HEK293 (cell line): ENCODE measurements at regions not wholly inside any gene's neighbourhood (a gene's known extent, or its start where the extent isn't known, plus 50 kb on each side); places are given as distances from the start of the nearest gene placed in this dataset.

Experiments
- CTCF ChIA-PET: fragments of 350-600 bp; formaldehyde crosslinking; extraction: SDS; loops from one replicate; lab custom pipeline; 2021; ENCODE audit warnings: antibody characterized with exemption; lab: Yijun Ruan, JAX
- POLR2A ChIA-PET: fragments of 300-600 bp; formaldehyde crosslinking; extraction: SDS; loops from one replicate; lab custom pipeline; 2020; ENCODE audit warnings: antibody characterized with exemption, inconsistent platforms; lab: Yijun Ruan, JAX
- H3K27ac ChIP-seq: fragments of 200-500 bp; sonication (Bioruptor generic); 2 replicates; pipeline ENCODE4 v1.5.1; 2014; ENCODE audit warnings: low read depth, low read length, control low read depth, inconsistent platforms; ENCODE audit errors: extremely low read depth
- H3K36me3 ChIP-seq, 2 experiments: fragments of 200-500 bp in 1 of 2; sonication (Bioruptor generic) in 1 of 2; 1 replicate in 1 of 2; 2 replicates in 1 of 2; pipeline ENCODE4 v1.5.1; 2014 to 2017; ENCODE audit warnings: inconsistent platforms in 2 of 2, low read length in 2 of 2; ENCODE audit not compliant: control insufficient read depth in 2 of 2, insufficient read depth in 1 of 2
- H3K4me1 ChIP-seq: fragments of 200-500 bp; sonication (Bioruptor generic); 2 replicates; pipeline ENCODE4 v1.5.1; 2014; ENCODE audit warnings: mild to moderate bottlenecking, low read length, inconsistent platforms; ENCODE audit not compliant: control insufficient read depth, insufficient read depth
- H3K4me3 ChIP-seq: 2 replicates; pipeline ENCODE4 v1.5.1; 2011; ENCODE audit warnings: low read depth, mild to moderate bottlenecking, control low read depth, low read length, moderate library complexity
- H3K9me3 ChIP-seq: fragments of 200-500 bp; sonication (Bioruptor generic); 2 replicates; pipeline ENCODE4 v1.5.1; 2014; ENCODE audit warnings: low read depth, low read length, inconsistent platforms; ENCODE audit not compliant: control insufficient read depth, insufficient read depth
- HIC1 ChIP-seq: fragments of 450-650 bp; formaldehyde crosslinking; IDR thresholded peaks from 2 replicates; pipeline ENCODE4 v1.5.1; 2016; ENCODE audit warnings: missing biosample characterization, missing genetic modification characterization
- KLF8 ChIP-seq: fragments of 450-650 bp; formaldehyde crosslinking; IDR thresholded peaks from 2 replicates; pipeline ENCODE4 v1.5.1; 2016; ENCODE audit warnings: missing biosample characterization, missing genetic modification characterization
- REPIN1 ChIP-seq: fragments of 450-650 bp; formaldehyde crosslinking; IDR thresholded peaks from 2 replicates; pipeline ENCODE4 v1.5.1; 2017; ENCODE audit warnings: missing biosample characterization, missing genetic modification characterization, low read depth
- WT1 ChIP-seq: fragments of 450-650 bp; formaldehyde crosslinking; IDR thresholded peaks from 2 replicates; pipeline ENCODE4 v1.5.1; 2016; ENCODE audit warnings: missing biosample characterization, missing genetic modification characterization
- ZNF140 ChIP-seq: fragments of 450-650 bp; formaldehyde crosslinking; IDR thresholded peaks from 2 replicates; pipeline ENCODE4 v1.5.1; 2016; ENCODE audit warnings: missing biosample characterization, missing genetic modification characterization
- ZNF146 ChIP-seq: fragments of 450-650 bp; formaldehyde crosslinking; IDR thresholded peaks from 2 replicates; pipeline ENCODE4 v1.5.1; 2016; ENCODE audit warnings: missing biosample characterization, missing genetic modification characterization
- ZNF157 ChIP-seq: fragments of 450-650 bp; formaldehyde crosslinking; IDR thresholded peaks from 2 replicates; pipeline ENCODE4 v1.5.1; 2016; ENCODE audit warnings: missing biosample characterization, missing genetic modification characterization
- ZNF239 ChIP-seq: fragments of 450-650 bp; formaldehyde crosslinking; IDR thresholded peaks from 2 replicates; pipeline ENCODE4 v1.5.1; 2016; ENCODE audit warnings: missing biosample characterization, missing genetic modification characterization
- ZNF292 ChIP-seq: fragments of 450-650 bp; formaldehyde crosslinking; IDR thresholded peaks from 2 replicates; pipeline ENCODE4 v1.5.1; 2016; ENCODE audit warnings: low read depth, missing biosample characterization, missing genetic modification characterization, borderline replicate concordance
- ZNF302 ChIP-seq: fragments of 450-650 bp; formaldehyde crosslinking; IDR thresholded peaks from 2 replicates; pipeline ENCODE4 v1.5.1; 2016; ENCODE audit warnings: missing biosample characterization, missing genetic modification characterization, low read depth
- ZNF350 ChIP-seq: fragments of 450-650 bp; formaldehyde crosslinking; IDR thresholded peaks from 2 replicates; pipeline ENCODE4 v1.5.0; 2017; ENCODE audit warnings: missing biosample characterization, mild to moderate bottlenecking, missing genetic modification characterization
- ZNF394 ChIP-seq: fragments of 450-650 bp; formaldehyde crosslinking; IDR thresholded peaks from 2 replicates; pipeline ENCODE4 v1.5.1; 2016; ENCODE audit warnings: missing biosample characterization, missing genetic modification characterization, mild to moderate bottlenecking, moderate library complexity, borderline replicate concordance
- ZNF473 ChIP-seq: fragments of 450-650 bp; formaldehyde crosslinking; IDR thresholded peaks from 2 replicates; pipeline ENCODE4 v1.5.1; 2017; ENCODE audit warnings: missing biosample characterization, missing genetic modification characterization
- ZNF548 ChIP-seq: fragments of 450-650 bp; formaldehyde crosslinking; IDR thresholded peaks from 2 replicates; pipeline ENCODE4 v1.5.1; 2016; ENCODE audit warnings: missing biosample characterization, missing genetic modification characterization
- ZNF654 ChIP-seq: fragments of 450-650 bp; formaldehyde crosslinking; IDR thresholded peaks from 2 replicates; pipeline ENCODE4 v1.5.1; 2016; ENCODE audit warnings: low read depth, missing biosample characterization, missing genetic modification characterization
- ZNF670 ChIP-seq: fragments of 450-650 bp; formaldehyde crosslinking; IDR thresholded peaks from 2 replicates; pipeline ENCODE4 v1.5.1; 2016; ENCODE audit warnings: missing biosample characterization, missing genetic modification characterization, low read depth
- ZSCAN16 ChIP-seq: fragments of 450-650 bp; formaldehyde crosslinking; IDR thresholded peaks from 2 replicates; pipeline ENCODE4 v1.5.1; 2016; ENCODE audit warnings: missing biosample characterization, missing genetic modification characterization
- TF ChIP-seq, protein P1 (sequence below): fragments of 450-650 bp; formaldehyde crosslinking; IDR thresholded peaks from 2 replicates; pipeline ENCODE4; 2016; ENCODE audit warnings: missing biosample characterization, missing genetic modification characterization
- TF ChIP-seq, protein P2 (sequence below): fragments of 450-650 bp; formaldehyde crosslinking; IDR thresholded peaks from 2 replicates; pipeline ENCODE4 v1.5.1; 2016; ENCODE audit warnings: missing biosample characterization, missing genetic modification characterization
- TF ChIP-seq, protein P3 (sequence below): fragments of 450-650 bp; formaldehyde crosslinking; IDR thresholded peaks from 2 replicates; pipeline ENCODE4 v1.5.1; 2016; ENCODE audit warnings: missing biosample characterization, missing genetic modification characterization, borderline replicate concordance
- TF ChIP-seq, protein P4 (sequence below): fragments of 450-650 bp; formaldehyde crosslinking; IDR thresholded peaks from 2 replicates; pipeline ENCODE4 v1.5.1; 2017; ENCODE audit warnings: missing biosample characterization, missing genetic modification characterization
- TF ChIP-seq, protein P5 (sequence below): fragments of 450-650 bp; formaldehyde crosslinking; IDR thresholded peaks from 2 replicates; pipeline ENCODE4 v1.5.1; 2016; ENCODE audit warnings: missing biosample characterization, missing genetic modification characterization

GRCh38 chr3:59289831-59290230 lies 240.0 kb upstream of the CFAP20DC start:
- ChIA-PET CTCF (no interaction called here), POLR2A (no interaction called here)
- no peaks in the 10 kb centered on the region for H3K9me3 ChIP-seq
- no peak for TF ChIP-seq ZNF350 (tag by site-specific recombination)
- TF ChIP-seq, protein P1, sequence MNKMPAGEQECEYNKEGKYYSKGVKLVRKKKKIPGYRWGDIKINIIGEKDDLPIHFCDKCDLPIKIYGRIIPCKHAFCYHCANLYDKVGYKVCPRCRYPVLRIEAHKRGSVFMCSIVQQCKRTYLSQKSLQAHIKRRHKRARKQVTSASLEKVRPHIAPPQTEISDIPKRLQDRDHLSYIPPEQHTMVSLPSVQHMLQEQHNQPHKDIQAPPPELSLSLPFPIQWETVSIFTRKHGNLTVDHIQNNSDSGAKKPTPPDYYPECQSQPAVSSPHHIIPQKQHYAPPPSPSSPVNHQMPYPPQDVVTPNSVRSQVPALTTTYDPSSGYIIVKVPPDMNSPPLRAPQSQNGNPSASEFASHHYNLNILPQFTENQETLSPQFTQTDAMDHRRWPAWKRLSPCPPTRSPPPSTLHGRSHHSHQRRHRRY (tag by site-specific recombination), result no peak
- no peak for TF ChIP-seq ZNF654 (tag by site-specific recombination)
- TF ChIP-seq ZSCAN16 (tag by site-specific recombination), result no peak
- TF ChIP-seq ZNF670, result no peak
- TF ChIP-seq, protein P2, sequence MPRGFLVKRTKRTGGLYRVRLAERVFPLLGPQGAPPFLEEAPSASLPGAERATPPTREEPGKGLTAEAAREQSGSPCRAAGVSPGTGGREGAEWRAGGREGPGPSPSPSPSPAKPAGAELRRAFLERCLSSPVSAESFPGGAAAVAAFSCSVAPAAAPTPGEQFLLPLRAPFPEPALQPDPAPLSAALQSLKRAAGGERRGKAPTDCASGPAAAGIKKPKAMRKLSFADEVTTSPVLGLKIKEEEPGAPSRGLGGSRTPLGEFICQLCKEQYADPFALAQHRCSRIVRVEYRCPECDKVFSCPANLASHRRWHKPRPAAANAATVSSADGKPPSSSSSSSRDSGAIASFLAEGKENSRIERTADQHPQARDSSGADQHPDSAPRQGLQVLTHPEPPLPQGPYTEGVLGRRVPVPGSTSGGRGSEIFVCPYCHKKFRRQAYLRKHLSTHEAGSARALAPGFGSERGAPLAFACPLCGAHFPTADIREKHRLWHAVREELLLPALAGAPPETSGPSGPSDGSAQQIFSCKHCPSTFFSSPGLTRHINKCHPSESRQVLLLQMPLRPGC, result no peak
- TF ChIP-seq ZNF157, result no peak
- no peak for TF ChIP-seq HIC1 (tag by site-specific recombination)
- TF ChIP-seq, protein P3, sequence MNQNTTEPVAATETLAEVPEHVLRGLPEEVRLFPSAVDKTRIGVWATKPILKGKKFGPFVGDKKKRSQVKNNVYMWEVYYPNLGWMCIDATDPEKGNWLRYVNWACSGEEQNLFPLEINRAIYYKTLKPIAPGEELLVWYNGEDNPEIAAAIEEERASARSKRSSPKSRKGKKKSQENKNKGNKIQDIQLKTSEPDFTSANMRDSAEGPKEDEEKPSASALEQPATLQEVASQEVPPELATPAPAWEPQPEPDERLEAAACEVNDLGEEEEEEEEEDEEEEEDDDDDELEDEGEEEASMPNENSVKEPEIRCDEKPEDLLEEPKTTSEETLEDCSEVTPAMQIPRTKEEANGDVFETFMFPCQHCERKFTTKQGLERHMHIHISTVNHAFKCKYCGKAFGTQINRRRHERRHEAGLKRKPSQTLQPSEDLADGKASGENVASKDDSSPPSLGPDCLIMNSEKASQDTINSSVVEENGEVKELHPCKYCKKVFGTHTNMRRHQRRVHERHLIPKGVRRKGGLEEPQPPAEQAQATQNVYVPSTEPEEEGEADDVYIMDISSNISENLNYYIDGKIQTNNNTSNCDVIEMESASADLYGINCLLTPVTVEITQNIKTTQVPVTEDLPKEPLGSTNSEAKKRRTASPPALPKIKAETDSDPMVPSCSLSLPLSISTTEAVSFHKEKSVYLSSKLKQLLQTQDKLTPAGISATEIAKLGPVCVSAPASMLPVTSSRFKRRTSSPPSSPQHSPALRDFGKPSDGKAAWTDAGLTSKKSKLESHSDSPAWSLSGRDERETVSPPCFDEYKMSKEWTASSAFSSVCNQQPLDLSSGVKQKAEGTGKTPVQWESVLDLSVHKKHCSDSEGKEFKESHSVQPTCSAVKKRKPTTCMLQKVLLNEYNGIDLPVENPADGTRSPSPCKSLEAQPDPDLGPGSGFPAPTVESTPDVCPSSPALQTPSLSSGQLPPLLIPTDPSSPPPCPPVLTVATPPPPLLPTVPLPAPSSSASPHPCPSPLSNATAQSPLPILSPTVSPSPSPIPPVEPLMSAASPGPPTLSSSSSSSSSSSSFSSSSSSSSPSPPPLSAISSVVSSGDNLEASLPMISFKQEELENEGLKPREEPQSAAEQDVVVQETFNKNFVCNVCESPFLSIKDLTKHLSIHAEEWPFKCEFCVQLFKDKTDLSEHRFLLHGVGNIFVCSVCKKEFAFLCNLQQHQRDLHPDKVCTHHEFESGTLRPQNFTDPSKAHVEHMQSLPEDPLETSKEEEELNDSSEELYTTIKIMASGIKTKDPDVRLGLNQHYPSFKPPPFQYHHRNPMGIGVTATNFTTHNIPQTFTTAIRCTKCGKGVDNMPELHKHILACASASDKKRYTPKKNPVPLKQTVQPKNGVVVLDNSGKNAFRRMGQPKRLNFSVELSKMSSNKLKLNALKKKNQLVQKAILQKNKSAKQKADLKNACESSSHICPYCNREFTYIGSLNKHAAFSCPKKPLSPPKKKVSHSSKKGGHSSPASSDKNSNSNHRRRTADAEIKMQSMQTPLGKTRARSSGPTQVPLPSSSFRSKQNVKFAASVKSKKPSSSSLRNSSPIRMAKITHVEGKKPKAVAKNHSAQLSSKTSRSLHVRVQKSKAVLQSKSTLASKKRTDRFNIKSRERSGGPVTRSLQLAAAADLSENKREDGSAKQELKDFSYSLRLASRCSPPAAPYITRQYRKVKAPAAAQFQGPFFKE (tag by site-specific recombination), result no peak
- no peak for TF ChIP-seq ZNF146
- no peak for TF ChIP-seq ZNF302 (tag by site-specific recombination)
- no peak overlapping the region for H3K4me3 ChIP-seq
- no peaks in the 10 kb centered on the region for H3K36me3 ChIP-seq
- no peaks in the 10 kb centered on the region for H3K4me1 ChIP-seq
- no peak overlapping the region for H3K27ac ChIP-seq

DNA sequence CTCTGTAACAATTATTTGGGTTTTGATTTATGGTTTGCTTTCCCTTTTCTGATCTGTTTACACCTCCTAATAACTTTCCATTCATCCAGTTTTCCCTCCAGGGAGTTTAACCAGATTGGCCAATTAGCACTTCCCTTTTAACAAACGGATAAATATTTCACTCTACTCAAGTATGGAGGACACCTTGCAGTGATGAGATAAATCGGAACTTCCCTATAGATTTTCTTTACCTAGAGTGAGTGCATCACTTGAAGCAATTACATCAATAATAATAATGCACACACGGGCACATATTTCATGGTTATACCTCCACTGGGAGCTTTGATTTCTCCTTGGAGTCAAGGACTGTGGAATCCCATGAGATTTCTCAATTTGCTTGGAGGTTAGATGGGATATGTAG lies 239.1 kb upstream of the CFAP20DC start:
- Histone ChIP-seq H3K9me3 (no peaks in the 10 kb centered on the region), H3K36me3 (no peaks in the 10 kb centered on the region), H3K27ac (no peak overlapping the region), H3K4me3 (no peak overlapping the region), H3K4me1 (no peaks in the 10 kb centered on the region)
- ChIA-PET POLR2A (no interaction called here), CTCF (no interaction called here)
- TF ChIP-seq REPIN1 (tag by site-specific recombination) (no peak), ZNF140 (tag by site-specific recombination) (no peak), ZNF473 (tag by site-specific recombination) (no peak), ZNF239 (no peak), ZNF292 (tag by site-specific recombination) (no peak), WT1 (tag by site-specific recombination) (no peak), ZNF654 (tag by site-specific recombination) (no peak), ZNF548 (tag by site-specific recombination) (no peak), ZNF394 (tag by site-specific recombination) (no peak), KLF8 (tag by site-specific recombination) (no peak)
- TF ChIP-seq, protein P4, sequence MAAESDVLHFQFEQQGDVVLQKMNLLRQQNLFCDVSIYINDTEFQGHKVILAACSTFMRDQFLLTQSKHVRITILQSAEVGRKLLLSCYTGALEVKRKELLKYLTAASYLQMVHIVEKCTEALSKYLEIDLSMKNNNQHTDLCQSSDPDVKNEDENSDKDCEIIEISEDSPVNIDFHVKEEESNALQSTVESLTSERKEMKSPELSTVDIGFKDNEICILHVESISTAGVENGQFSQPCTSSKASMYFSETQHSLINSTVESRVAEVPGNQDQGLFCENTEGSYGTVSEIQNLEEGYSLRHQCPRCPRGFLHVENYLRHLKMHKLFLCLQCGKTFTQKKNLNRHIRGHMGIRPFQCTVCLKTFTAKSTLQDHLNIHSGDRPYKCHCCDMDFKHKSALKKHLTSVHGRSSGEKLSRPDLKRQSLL (tag by site-specific recombination), result no peak
- TF ChIP-seq, protein P5, sequence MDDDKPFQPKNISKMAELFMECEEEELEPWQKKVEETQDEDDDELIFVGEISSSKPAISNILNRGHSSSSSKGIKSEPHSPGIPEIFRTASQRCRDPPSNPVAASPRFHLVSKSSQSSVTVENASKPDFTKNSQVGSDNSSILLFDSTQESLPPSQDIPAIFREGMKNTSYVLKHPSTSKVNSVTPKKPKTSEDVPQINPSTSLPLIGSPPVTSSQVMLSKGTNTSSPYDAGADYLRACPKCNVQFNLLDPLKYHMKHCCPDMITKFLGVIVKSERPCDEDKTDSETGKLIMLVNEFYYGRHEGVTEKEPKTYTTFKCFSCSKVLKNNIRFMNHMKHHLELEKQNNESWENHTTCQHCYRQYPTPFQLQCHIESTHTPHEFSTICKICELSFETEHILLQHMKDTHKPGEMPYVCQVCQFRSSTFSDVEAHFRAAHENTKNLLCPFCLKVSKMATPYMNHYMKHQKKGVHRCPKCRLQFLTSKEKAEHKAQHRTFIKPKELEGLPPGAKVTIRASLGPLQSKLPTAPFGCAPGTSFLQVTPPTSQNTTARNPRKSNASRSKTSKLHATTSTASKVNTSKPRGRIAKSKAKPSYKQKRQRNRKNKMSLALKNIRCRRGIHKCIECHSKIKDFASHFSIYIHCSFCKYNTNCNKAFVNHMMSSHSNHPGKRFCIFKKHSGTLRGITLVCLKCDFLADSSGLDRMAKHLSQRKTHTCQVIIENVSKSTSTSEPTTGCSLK (tag by site-specific recombination), result no peak
